ENCODE measurements at regions not wholly inside any gene's neighbourhood (a gene's known extent, or its start where the extent isn't known, plus 50 kb on each side); places are given as distances from the start of the nearest gene placed in this dataset.

- H3K4me3 ChIP-seq (ENCODE audit: low read depth, low read length), result no peak overlapping the region
- DNase-seq (ENCODE audit: low read depth), result no peak
- TF ChIP-seq, protein P1, sequence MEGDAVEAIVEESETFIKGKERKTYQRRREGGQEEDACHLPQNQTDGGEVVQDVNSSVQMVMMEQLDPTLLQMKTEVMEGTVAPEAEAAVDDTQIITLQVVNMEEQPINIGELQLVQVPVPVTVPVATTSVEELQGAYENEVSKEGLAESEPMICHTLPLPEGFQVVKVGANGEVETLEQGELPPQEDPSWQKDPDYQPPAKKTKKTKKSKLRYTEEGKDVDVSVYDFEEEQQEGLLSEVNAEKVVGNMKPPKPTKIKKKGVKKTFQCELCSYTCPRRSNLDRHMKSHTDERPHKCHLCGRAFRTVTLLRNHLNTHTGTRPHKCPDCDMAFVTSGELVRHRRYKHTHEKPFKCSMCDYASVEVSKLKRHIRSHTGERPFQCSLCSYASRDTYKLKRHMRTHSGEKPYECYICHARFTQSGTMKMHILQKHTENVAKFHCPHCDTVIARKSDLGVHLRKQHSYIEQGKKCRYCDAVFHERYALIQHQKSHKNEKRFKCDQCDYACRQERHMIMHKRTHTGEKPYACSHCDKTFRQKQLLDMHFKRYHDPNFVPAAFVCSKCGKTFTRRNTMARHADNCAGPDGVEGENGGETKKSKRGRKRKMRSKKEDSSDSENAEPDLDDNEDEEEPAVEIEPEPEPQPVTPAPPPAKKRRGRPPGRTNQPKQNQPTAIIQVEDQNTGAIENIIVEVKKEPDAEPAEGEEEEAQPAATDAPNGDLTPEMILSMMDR (IDR thresholded peaks at IDR 0.05; ENCODE audit: low read depth, low read length, missing control alignments), result no peak
- in situ Hi-C loops (cut with HindIII; ENCODE audit: low sequenced_read_pairs), result no loop called here
These were observed 197.7 kb downstream of the PLK2 start for GRCh38 chr5:58262226-58262625.

- no peak overlapping the region for H3K4me3 ChIP-seq (ENCODE audit: low read depth, low read length)
- in situ Hi-C loops (cut with HindIII; ENCODE audit: low sequenced_read_pairs), result no loop called here
- DNase-seq (ENCODE audit: low read depth), result no peak
- TF ChIP-seq, protein P1 (IDR thresholded peaks at IDR 0.05; ENCODE audit: low read depth, low read length, missing control alignments), result no peak
These were observed 198.3 kb downstream of the PLK2 start for GRCh38 chr5:58261605-58262004.

DNA sequence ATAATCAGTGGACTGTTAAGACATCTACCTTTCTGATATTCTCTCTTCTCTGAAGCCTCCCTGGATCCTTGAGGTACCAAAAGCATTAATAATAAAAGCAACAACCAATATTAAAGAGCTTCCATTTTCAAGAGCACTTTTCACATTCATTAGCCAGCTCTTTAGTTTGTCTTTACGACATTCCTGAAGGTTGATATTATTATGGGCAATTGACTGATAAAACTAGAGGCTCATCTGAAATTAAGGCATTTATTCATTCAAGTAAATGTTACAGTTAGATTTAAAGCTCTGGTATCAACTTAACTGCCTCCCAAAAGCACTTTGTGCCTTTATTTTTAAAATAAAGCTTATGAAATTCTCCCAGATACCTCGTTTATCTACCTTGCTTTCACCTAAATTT is 199.6 kb downstream of the PLK2 start:
- H3K4me3 ChIP-seq (ENCODE audit: low read depth, low read length), result no peak overlapping the region
- TF ChIP-seq, protein P1 (IDR thresholded peaks at IDR 0.05; ENCODE audit: low read depth, low read length, missing control alignments), result no peak
- no peak for DNase-seq (ENCODE audit: low read depth)
- in situ Hi-C loops (cut with HindIII; ENCODE audit: low sequenced_read_pairs), result no loop called here

GRCh38 chr5:58259685-58260152 is 200.2 kb downstream of the PLK2 start:
- DNase-seq (ENCODE audit: low read depth), result peak; percentile 66
- in situ Hi-C loops (cut with HindIII; ENCODE audit: low sequenced_read_pairs), result no loop called here
- TF ChIP-seq, protein P1 (IDR thresholded peaks at IDR 0.05; ENCODE audit: low read depth, low read length, missing control alignments), result no peak
- H3K4me3 ChIP-seq (ENCODE audit: low read depth, low read length), result no peak overlapping the region

- TF ChIP-seq, protein P1 (IDR thresholded peaks at IDR 0.05; ENCODE audit: low read depth, low read length, missing control alignments), result no peak
- DNase-seq (ENCODE audit: low read depth), result no peak
- in situ Hi-C loops (cut with HindIII; ENCODE audit: low sequenced_read_pairs), result no loop called here
- no peak overlapping the region for H3K4me3 ChIP-seq (ENCODE audit: low read depth, low read length)
These were observed 200.8 kb downstream of the PLK2 start for GRCh38 chr5:58258984-58259684.

DNA sequence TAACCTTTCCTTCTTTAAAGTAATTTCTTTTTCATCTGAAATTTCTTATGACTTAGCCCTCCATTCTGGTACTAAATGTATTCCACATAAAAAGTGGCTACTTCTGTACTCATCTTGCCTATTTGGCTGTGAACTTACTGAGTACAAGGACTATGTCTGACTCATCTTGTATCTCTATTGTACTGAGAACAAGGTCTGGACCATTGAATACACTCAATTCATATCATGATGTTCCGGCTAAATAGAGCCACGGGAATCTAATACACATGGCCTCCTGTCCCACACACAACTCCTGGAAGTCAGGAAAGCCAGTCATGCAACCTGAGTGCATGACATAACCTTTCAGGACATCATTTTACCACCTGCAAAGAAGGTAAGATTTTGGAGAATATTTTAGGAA is 203.9 kb downstream of the PLK2 start:
- DNase-seq (ENCODE audit: low read depth), result no peak
- in situ Hi-C loops (cut with HindIII; ENCODE audit: low sequenced_read_pairs), result no loop called here
- H3K4me3 ChIP-seq (ENCODE audit: low read depth, low read length), result no peak overlapping the region
- TF ChIP-seq, protein P1 (IDR thresholded peaks at IDR 0.05; ENCODE audit: low read depth, low read length, missing control alignments), result no peak
